Heart left ventricle (tissue), 16 donors: ENCODE measurements at regions not wholly inside any gene's neighbourhood (a gene's known extent, or its start where the extent isn't known, plus 50 kb on each side); places are given as distances from the start of the nearest gene placed in this dataset.

Source experiments
- ATAC-seq, 4 donors: fragments of 200-7000 bp; cut with Tn5 transposase; one replicate each; pipeline ENCODE4 v1.9.1; 2020 to 2022; ENCODE audit warnings: moderate library complexity in 4 of 4, mild to moderate bottlenecking in 3 of 4, moderate number of reproducible peaks in 1 of 4
- DNase-seq, 5 donors: peaks; one replicate each; pipeline ENCODE4 v3.0.0-alpha.2; 2020
- H3K27ac ChIP-seq, 12 donors: fragments of 200-600 bp; sonication (generic) in 4 of 12; one replicate each; pipeline versions ENCODE4 v1.5.0 to v1.8.0; 2016 to 2022; ENCODE audit warnings: mild to moderate bottlenecking in 2 of 12
- H3K27me3 ChIP-seq, 9 donors: fragments of 200-600 bp; sonication (generic) in 2 of 9; one replicate each; pipeline versions ENCODE4 v1.5.1 to v1.8.0; 2016 to 2022; ENCODE audit warnings: mild to moderate bottlenecking in 3 of 9
- H3K36me3 ChIP-seq, 9 donors: fragments of 200-600 bp; sonication (generic) in 2 of 9; one replicate each; pipeline versions ENCODE4 v1.5.0 to v1.8.0; 2018 to 2022; ENCODE audit warnings: mild to moderate bottlenecking in 2 of 9
- H3K4me1 ChIP-seq, 12 donors: fragments of 200-600 bp; sonication (generic) in 4 of 12; one replicate each; pipeline versions ENCODE4 v1.5.0 to v1.8.0; 2016 to 2022; ENCODE audit warnings: mild to moderate bottlenecking in 3 of 12
- H3K4me3 ChIP-seq, 12 donors: fragments of 200-600 bp; sonication (generic) in 4 of 12; one replicate each; pipeline versions ENCODE4 v1.5.0 to v1.8.0; 2017 to 2022; ENCODE audit warnings: mild to moderate bottlenecking in 9 of 12, moderate library complexity in 4 of 12
- H3K9me3 ChIP-seq, 12 donors: fragments of 200-600 bp; sonication (generic) in 4 of 12; one replicate each; pipeline versions ENCODE4 v1.5.0 to v1.8.0; 2016 to 2022; ENCODE audit warnings: mild to moderate bottlenecking in 1 of 12
- POLR2A ChIP-seq, 2 donors: fragments of 450-650 bp; IDR thresholded peaks; one replicate each; pipeline ENCODE4 v1.6.1; 2017; ENCODE audit warnings: antibody characterized with exemption in 2 of 2, mild to moderate bottlenecking in 2 of 2, moderate library complexity in 2 of 2
- WGBS, 4 donors: extraction: QIAGEN DNeasy Blood & Tissue Kit in 2 of 4; methylation state at CpG; one replicate each; pipeline versions ENCODE4 v1.1.5 to v1.1.7; 2013 to 2018; 5-methylcytosine and 5-hydroxymethylcytosine counted together
- intact Hi-C, 10 donors: fragments of 100-400 bp; cut with DNase I; formaldehyde crosslinking; loops; one replicate each; pipeline versions ENCODE4 v1.11.1 to v1.14.2; 2022
- TF ChIP-seq, protein P1 (sequence below), 12 donors: fragments of 200-600 bp; sonication (generic) in 4 of 12; IDR thresholded peaks; one replicate each; pipeline versions ENCODE4 v1.5.0 to v1.8.0; 2018 to 2022; ENCODE audit warnings: antibody characterized with exemption in 12 of 12, mild to moderate bottlenecking in 5 of 12
- donor health status: ischemic (EF 13 %, LVEDD 7.1; RV severe dilation, severe dysfunction).
- donor health status: healthy with polysubstance abuse.
- donor health status: DM: no; HTN: yes; CAD: no.
- donor health status: DM: no; HTN: no; CAD: no.
- donor health status: ischemic (EF 25% LVEDD 6.9; RV normal size, moderate dysfunction).
- donor health status: ischemic (EF 25% LVEDD 5.7; RV mildly dilated, moderate dysfunction).
- donor health status: healthy.
- donor health status: DM: yes; HTN: yes; CAD: no.
- donor health status: ischemic (EF 35%, LVEDD 5.7; RV mildly dilated, moderate dysfunction).
- donor health status: nonischemic (EF 11% LVEDD 7.7; RV severe dilation, severe dysfunction).
- donor health status: DM: yes; HTN: yes; CAD: no.
- donor health status: PGD.
- donor health status: ischemic (EF 29% LVEDD 5.4; RV normal size, mild dysfunction).
- donor health status: nonischemic (EF 23%, LVEDD 6.1; RV moderate dilation, normal function).

DNA sequence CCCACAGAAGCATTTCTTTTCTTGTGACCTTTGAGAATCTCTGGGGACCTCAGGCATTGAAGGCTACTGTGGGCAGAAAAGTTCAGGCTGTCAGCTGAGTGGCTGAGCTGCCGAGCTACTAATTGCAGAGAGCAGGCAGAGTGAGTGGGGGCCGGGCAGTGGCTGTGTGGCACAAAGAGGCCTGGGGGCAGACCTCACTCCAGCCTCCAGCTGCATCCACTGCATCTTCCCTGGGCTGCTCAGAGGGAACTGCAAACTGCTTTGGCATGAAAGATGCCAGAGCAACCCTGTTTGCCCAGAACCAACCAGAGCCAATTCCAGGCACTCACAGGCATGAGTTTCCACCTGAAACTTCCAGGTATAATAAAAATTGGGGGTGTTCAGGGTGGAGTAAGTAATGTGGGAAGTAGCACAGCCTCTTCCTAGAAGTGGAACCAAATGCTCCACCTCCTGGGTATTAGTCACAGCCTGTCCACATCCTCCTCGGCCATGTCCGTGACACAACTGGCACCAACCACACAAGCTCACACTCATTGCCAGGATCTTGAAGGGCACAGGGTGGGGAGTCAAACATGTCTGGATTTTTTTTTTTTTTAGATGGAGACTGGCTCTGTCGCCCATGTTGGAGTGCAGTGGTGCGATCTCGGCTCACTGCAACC is 548.9 kb downstream of the BNC2 start:
- peaks cover 0 to 14% (median 0%) of the 10 kb centered on the region in 12 donors for H3K4me1 ChIP-seq
- no peak overlapping the region for H3K4me3 ChIP-seq
- H3K36me3 ChIP-seq: no peaks in the 10 kb centered on the region
- H3K27ac ChIP-seq: no peak overlapping the region
- H3K27me3 ChIP-seq: no peaks in the 10 kb centered on the region
- peak in 3 of 4 donors; percentile 38 to 80 (median 69) for ATAC-seq
- no peaks in the 10 kb centered on the region for H3K9me3 ChIP-seq
- intact Hi-C loops: no loop called here
- no peak for TF ChIP-seq POLR2A (IDR thresholded peaks at IDR 0.05)
- TF ChIP-seq, protein P1, sequence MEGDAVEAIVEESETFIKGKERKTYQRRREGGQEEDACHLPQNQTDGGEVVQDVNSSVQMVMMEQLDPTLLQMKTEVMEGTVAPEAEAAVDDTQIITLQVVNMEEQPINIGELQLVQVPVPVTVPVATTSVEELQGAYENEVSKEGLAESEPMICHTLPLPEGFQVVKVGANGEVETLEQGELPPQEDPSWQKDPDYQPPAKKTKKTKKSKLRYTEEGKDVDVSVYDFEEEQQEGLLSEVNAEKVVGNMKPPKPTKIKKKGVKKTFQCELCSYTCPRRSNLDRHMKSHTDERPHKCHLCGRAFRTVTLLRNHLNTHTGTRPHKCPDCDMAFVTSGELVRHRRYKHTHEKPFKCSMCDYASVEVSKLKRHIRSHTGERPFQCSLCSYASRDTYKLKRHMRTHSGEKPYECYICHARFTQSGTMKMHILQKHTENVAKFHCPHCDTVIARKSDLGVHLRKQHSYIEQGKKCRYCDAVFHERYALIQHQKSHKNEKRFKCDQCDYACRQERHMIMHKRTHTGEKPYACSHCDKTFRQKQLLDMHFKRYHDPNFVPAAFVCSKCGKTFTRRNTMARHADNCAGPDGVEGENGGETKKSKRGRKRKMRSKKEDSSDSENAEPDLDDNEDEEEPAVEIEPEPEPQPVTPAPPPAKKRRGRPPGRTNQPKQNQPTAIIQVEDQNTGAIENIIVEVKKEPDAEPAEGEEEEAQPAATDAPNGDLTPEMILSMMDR (IDR thresholded peaks at IDR 0.05): no peak
- 58 to 71% (median 66%) methylated on average over 7 of the region's 7 CpGs for WGBS, 4 donors
- peak in 1 of 5 donors; percentile 50 for DNase-seq

DNA sequence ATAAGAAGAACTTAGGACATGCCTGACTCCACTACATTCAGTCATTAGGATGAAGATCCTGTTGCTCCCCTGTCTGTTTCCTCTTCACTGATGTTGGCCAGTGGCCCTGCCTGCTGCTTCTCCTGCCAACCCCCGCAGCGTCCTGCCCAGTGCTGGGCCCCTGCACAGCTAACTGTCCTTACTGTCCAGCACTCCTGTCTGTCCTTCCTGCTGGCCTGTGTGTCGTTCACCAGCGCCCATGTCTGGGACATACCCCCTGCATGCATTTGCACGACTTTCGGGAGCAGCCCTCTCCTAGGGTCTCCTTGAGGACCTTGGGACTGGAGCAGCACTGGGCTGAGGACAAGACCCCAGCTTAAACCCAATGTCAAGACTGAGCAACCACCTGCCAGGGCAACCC is 547.6 kb downstream of the BNC2 start:
- no peaks in the 10 kb centered on the region for H3K27me3 ChIP-seq
- H3K9me3 ChIP-seq: no peaks in the 10 kb centered on the region
- TF ChIP-seq, protein P1 (IDR thresholded peaks at IDR 0.05): no peak
- TF ChIP-seq POLR2A (IDR thresholded peaks at IDR 0.05): no peak
- DNase-seq (no peak), ATAC-seq (no peak)
- no peaks in the 10 kb centered on the region for H3K36me3 ChIP-seq
- no peak overlapping the region for H3K27ac ChIP-seq
- no peak overlapping the region for H3K4me3 ChIP-seq
- intact Hi-C loops: no loop called here
- 73 to 75% (median 74%) methylated on average over 6 of the region's 6 CpGs for whole genome bisulfite sequencing, 4 donors
- peaks cover 0 to 14% (median 0%) of the 10 kb centered on the region in 12 donors for H3K4me1 ChIP-seq

DNA sequence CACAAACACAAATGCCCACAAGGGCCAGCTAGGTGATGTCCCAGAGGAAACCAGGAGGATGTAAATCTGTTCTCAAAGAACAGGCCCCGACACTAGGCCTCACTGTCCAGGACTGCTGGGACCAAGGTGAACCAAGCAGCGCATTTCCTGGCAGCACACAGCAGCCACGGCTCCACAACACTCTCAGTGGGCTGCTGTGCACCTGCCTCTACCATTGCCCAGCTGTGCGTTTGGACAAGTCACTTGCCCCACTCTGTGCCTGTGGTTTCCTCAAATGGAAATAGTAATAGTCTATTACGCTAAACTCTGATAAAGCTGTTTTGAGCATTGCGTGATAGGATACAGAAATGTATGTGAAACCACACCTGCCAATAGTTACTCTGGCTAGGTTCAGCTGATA is 544.5 kb downstream of the BNC2 start:
- intact Hi-C loops: no loop called here
- Histone ChIP-seq H3K27ac (no peak overlapping the region), H3K4me3 (no peak overlapping the region), H3K9me3 (no peaks in the 10 kb centered on the region), H3K27me3 (no peaks in the 10 kb centered on the region), H3K36me3 (no peaks in the 10 kb centered on the region), H3K4me1 (peaks cover 0 to 25% (median 0%) of the 10 kb centered on the region in 12 donors)
- DNase-seq (no peak), ATAC-seq (no peak)
- TF ChIP-seq POLR2A (IDR thresholded peaks at IDR 0.05): no peak
- TF ChIP-seq, protein P1 (IDR thresholded peaks at IDR 0.05): no peak
- WGBS, 4 donors: 92 to 98% (median 95%) methylated on average over 6 of the region's 6 CpGs

DNA sequence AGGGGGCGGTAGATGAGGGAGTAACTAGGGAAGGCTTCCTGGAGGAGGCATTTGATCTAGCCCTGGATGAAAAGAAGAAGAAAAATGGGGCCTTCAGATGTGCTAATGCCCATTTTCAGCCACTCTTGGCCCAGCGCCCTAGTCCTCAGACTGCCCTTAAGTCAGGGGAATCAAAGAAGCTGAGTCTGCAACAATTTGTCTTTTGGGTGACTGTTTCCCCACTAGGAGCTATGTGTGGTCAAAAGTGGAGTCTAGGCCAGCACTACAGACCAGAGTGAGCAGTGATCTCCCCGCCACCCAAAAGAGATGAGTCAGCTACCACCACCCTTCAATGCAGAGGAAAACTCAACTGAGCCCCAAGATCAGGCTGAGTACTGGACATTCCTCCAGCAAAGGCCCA is 542.1 kb downstream of the BNC2 start:
- Histone ChIP-seq H3K9me3 (peaks cover 0 to 7% (median 0%) of the 10 kb centered on the region in 12 donors), H3K4me3 (no peak overlapping the region), H3K36me3 (no peaks in the 10 kb centered on the region), H3K27ac (no peak overlapping the region), H3K4me1 (peaks cover 0 to 20% (median 0%) of the 10 kb centered on the region in 12 donors), H3K27me3 (no peaks in the 10 kb centered on the region)
- ATAC-seq (no peak), DNase-seq (no peak)
- TF ChIP-seq, protein P1 (IDR thresholded peaks at IDR 0.05): no peak
- no peak for TF ChIP-seq POLR2A (IDR thresholded peaks at IDR 0.05)
- intact Hi-C loops: no loop called here
- 86 to 100% (median 92%) methylated on average over 3 of the region's 3 CpGs for WGBS, 4 donors
